ENCODE measurements at regions not wholly inside any gene's neighbourhood (a gene's known extent, or its start where the extent isn't known, plus 50 kb on each side); places are given as distances from the start of the nearest gene placed in this dataset.

DNA sequence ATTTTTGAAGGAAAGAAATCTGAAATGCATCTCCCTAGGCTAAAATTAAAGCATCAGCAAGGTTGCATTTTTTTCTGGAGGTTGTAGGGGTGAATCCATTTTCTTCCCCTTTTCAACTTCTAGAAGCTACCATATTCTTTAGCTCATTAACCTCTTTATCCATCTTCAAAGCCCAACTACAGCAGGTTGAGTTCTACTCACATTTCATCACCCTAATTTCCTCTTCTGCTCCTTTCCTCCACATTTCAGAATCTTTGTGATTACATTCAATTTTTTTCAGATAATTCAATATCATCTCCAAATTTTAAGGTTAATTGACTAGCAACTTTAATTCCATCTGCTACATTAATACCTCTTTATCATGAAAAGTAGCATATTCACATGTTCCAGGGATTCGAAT, 2655.7 kb upstream of the PCDH20 start:
- Histone ChIP-seq H3K36me3 (ENCODE audit: insufficient read depth, low read length) (no peaks in the 10 kb centered on the region), H3K27me3 (ENCODE audit: control insufficient read depth in 1 of 2, insufficient read depth in 2 of 2, low read length in 2 of 2) (no peaks in the 10 kb centered on the region), H3K27ac (ENCODE audit: low read depth in 1 of 2, low read length in 2 of 2) (no peak overlapping the region), H3K9me3 (ENCODE audit: control insufficient read depth in 1 of 2, insufficient read depth in 1 of 2, low read length in 2 of 2) (peaks cover 0 to 17% of the 10 kb centered on the region in 2 experiments), H3K4me3 (ENCODE audit: low read length) (no peak overlapping the region), H3K4me1 (ENCODE audit: insufficient read depth, low read length) (no peaks in the 10 kb centered on the region)
- Mint-ChIP-seq H3K27me3 (no peaks in the 10 kb centered on the region), H3K9me3 (no peaks in the 10 kb centered on the region), H3K27ac (no peak overlapping the region), H3K4me1 (ENCODE audit: low read depth) (no peaks in the 10 kb centered on the region), H3K36me3 (ENCODE audit: low read depth) (no peaks in the 10 kb centered on the region), H3K4me3 (no peak overlapping the region)
- ChIA-PET CTCF (no interaction called here), POLR2A (no interaction called here)
- TF ChIP-seq, protein P1, sequence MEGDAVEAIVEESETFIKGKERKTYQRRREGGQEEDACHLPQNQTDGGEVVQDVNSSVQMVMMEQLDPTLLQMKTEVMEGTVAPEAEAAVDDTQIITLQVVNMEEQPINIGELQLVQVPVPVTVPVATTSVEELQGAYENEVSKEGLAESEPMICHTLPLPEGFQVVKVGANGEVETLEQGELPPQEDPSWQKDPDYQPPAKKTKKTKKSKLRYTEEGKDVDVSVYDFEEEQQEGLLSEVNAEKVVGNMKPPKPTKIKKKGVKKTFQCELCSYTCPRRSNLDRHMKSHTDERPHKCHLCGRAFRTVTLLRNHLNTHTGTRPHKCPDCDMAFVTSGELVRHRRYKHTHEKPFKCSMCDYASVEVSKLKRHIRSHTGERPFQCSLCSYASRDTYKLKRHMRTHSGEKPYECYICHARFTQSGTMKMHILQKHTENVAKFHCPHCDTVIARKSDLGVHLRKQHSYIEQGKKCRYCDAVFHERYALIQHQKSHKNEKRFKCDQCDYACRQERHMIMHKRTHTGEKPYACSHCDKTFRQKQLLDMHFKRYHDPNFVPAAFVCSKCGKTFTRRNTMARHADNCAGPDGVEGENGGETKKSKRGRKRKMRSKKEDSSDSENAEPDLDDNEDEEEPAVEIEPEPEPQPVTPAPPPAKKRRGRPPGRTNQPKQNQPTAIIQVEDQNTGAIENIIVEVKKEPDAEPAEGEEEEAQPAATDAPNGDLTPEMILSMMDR (IDR thresholded peaks at IDR 0.05): no peak
- no peak for DNase-seq
- intact Hi-C loops (cut with DNase I, micrococcal nuclease): no loop called here
- no peak for ATAC-seq (ENCODE audit: poor library complexity)

DNA sequence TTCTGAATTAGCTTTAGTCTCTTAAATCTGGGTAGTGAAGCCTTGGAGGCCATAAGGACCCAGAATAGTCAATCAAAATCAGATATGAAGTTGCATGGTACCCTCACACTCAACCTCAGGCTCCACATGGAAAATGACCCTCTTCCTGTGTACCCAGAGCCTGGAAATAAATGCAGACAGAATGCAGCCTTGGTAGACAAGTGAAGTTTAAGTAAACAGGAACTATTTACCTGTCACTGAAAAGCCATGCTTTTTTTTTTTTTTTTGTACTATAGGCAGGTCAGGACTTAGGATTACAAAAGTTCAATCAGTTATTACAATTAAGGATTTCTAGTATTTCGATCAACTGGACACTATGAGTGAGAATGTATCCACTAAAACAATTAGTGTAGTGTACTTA, 2654.2 kb upstream of the PCDH20 start:
- H3K27ac Mint-ChIP-seq: no peak overlapping the region

DNA sequence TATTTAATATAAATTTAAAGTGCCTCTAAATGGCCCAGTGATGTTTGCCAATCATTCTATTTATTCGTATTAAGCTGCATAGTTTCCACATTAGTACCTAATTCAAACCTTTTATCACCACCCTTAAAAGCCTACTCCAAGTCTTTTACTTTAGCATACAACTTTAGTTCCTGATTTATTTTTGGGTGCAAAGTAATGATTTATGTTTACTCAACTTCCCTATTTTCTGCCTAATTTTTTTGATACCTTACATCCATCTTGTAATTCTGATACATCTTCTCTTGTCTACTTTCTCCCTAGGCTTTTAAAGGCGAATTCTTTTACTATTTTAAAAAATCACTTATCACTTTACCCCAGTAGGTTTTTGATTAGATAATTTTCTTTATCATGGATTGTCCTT, 2651.1 kb upstream of the PCDH20 start:
- ATAC-seq (ENCODE audit: poor library complexity) (no peak), DNase-seq (no peak)
- peaks cover 1% of the 10 kb centered on the region for H3K9me3 Mint-ChIP-seq
- ChIA-PET POLR2A (no interaction called here), CTCF (no interaction called here)
- H3K36me3 ChIP-seq (ENCODE audit: insufficient read depth, low read length): no peaks in the 10 kb centered on the region
- H3K27me3 Mint-ChIP-seq: no peaks in the 10 kb centered on the region
- TF ChIP-seq, protein P1 (IDR thresholded peaks at IDR 0.05): no peak
- H3K27me3 ChIP-seq (ENCODE audit: control insufficient read depth in 1 of 2, insufficient read depth in 2 of 2, low read length in 2 of 2): no peaks in the 10 kb centered on the region
- intact Hi-C loops (cut with DNase I, micrococcal nuclease): no loop called here
- H3K4me1 ChIP-seq (ENCODE audit: insufficient read depth, low read length): no peaks in the 10 kb centered on the region
- no peak overlapping the region for H3K4me3 ChIP-seq (ENCODE audit: low read length)
- no peak overlapping the region for H3K27ac Mint-ChIP-seq
- no peak overlapping the region for H3K27ac ChIP-seq (ENCODE audit: low read depth in 1 of 2, low read length in 2 of 2)
- no peaks in the 10 kb centered on the region for H3K9me3 ChIP-seq (ENCODE audit: control insufficient read depth in 1 of 2, insufficient read depth in 1 of 2, low read length in 2 of 2)
- no peak overlapping the region for H3K4me3 Mint-ChIP-seq
- H3K4me1 Mint-ChIP-seq (ENCODE audit: low read depth): no peaks in the 10 kb centered on the region
- H3K36me3 Mint-ChIP-seq (ENCODE audit: low read depth): no peaks in the 10 kb centered on the region

More for the DNA sequence above, 2654.2 kb upstream of the PCDH20 start:
- H3K9me3 Mint-ChIP-seq: no peaks in the 10 kb centered on the region
- DNase-seq (no peak), ATAC-seq (ENCODE audit: poor library complexity) (no peak)
- intact Hi-C loops (cut with DNase I, micrococcal nuclease): no loop called here
- Histone ChIP-seq H3K9me3 (ENCODE audit: control insufficient read depth in 1 of 2, insufficient read depth in 1 of 2, low read length in 2 of 2) (peaks cover 0 to 3% of the 10 kb centered on the region in 2 experiments), H3K36me3 (ENCODE audit: insufficient read depth, low read length) (no peaks in the 10 kb centered on the region), H3K4me1 (ENCODE audit: insufficient read depth, low read length) (no peaks in the 10 kb centered on the region), H3K27ac (ENCODE audit: low read depth in 1 of 2, low read length in 2 of 2) (no peak overlapping the region), H3K27me3 (ENCODE audit: control insufficient read depth in 1 of 2, insufficient read depth in 2 of 2, low read length in 2 of 2) (no peaks in the 10 kb centered on the region), H3K4me3 (ENCODE audit: low read length) (no peak overlapping the region)
- H3K4me1 Mint-ChIP-seq (ENCODE audit: low read depth): no peaks in the 10 kb centered on the region
- no peak overlapping the region for H3K4me3 Mint-ChIP-seq
- TF ChIP-seq, protein P1 (IDR thresholded peaks at IDR 0.05): no peak
- CTCF ChIA-PET: no interaction called here
- no peaks in the 10 kb centered on the region for H3K27me3 Mint-ChIP-seq
- H3K36me3 Mint-ChIP-seq (ENCODE audit: low read depth): no peaks in the 10 kb centered on the region
- POLR2A ChIA-PET: no interaction called here
